Common myeloid progenitor, CD34-positive (primary cell): ENCODE measurements at regions not wholly inside any gene's neighbourhood (a gene's known extent, or its start where the extent isn't known, plus 50 kb on each side); places are given as distances from the start of the nearest gene placed in this dataset.

Experiments
- CTCF ChIA-PET: fragments of 350-600 bp; sonication (Branson Sonifier 250); formaldehyde crosslinking; loops from one replicate; lab custom pipeline; 2021; ENCODE audit warnings: antibody characterized with exemption; lab: Charles Lee
- POLR2A ChIA-PET: fragments of 350-600 bp; sonication (Branson Sonifier 250); formaldehyde crosslinking; loops from one replicate; lab custom pipeline; 2021; ENCODE audit warnings: antibody characterized with exemption; lab: Charles Lee
- DNase-seq, 3 donors: peaks; one replicate each; pipeline versions ENCODE4 v3.0.0 to v3.0.0-alpha.2; 2013
- H3K27ac ChIP-seq, 2 experiments: 1 replicate in 1 of 2; 2 replicates in 1 of 2; pipeline ENCODE4 v1.7.0; 2013; ENCODE audit warnings: inconsistent platforms in 2 of 2, low read length in 2 of 2, mild to moderate bottlenecking in 2 of 2, low read depth in 1 of 2, moderate library complexity in 1 of 2; ENCODE audit not compliant: severe bottlenecking in 2 of 2, insufficient read depth in 1 of 2, poor library complexity in 1 of 2
- H3K27me3 ChIP-seq, 5 experiments: replicated peaks in 2 of 5; 1 replicate in 3 of 5; 2 replicates in 2 of 5; pipeline versions ENCODE4 v1.6.1 to v1.7.0; 2013; ENCODE audit warnings: low read length in 4 of 5, mild to moderate bottlenecking in 2 of 5, moderate library complexity in 2 of 5, inconsistent platforms in 1 of 5; ENCODE audit not compliant: insufficient read depth in 5 of 5, control insufficient read depth in 4 of 5
- H3K36me3 ChIP-seq, 4 experiments: 1 replicate in 2 of 4; 2 replicates in 2 of 4; pipeline versions ENCODE4 v1.6.1 to v1.7.0; 2013; ENCODE audit warnings: low read length in 3 of 4, control low read depth in 1 of 4, mild to moderate bottlenecking in 1 of 4; ENCODE audit not compliant: control insufficient read depth in 4 of 4, insufficient read depth in 4 of 4
- H3K4me1 ChIP-seq, 4 experiments: 1 replicate in 3 of 4; 2 replicates in 1 of 4; pipeline versions ENCODE4 v1.6.1 to v1.7.1; 2013; ENCODE audit warnings: low read length in 3 of 4, mild to moderate bottlenecking in 3 of 4, control low read depth in 1 of 4, inconsistent platforms in 1 of 4, moderate library complexity in 1 of 4; ENCODE audit not compliant: control insufficient read depth in 4 of 4, insufficient read depth in 4 of 4; ENCODE audit errors: control extremely low read depth in 1 of 4
- H3K4me3 ChIP-seq, 7 experiments: 1 replicate in 4 of 7; 2 replicates in 3 of 7; pipeline versions ENCODE4 v1.5.1 to v1.7.0; 2013; ENCODE audit warnings: mild to moderate bottlenecking in 7 of 7, low read length in 6 of 7, moderate library complexity in 6 of 7, inconsistent platforms in 2 of 7, low read depth in 2 of 7, control low read depth in 1 of 7; ENCODE audit not compliant: insufficient read depth in 4 of 7, control insufficient read depth in 1 of 7; ENCODE audit errors: extremely low read depth in 1 of 7
- H3K9me3 ChIP-seq, 5 experiments: 1 replicate in 4 of 5; 2 replicates in 1 of 5; pipeline versions ENCODE4 v1.6.1 to v1.7.1; 2013; ENCODE audit warnings: low read length in 4 of 5, mild to moderate bottlenecking in 2 of 5, inconsistent platforms in 1 of 5, low read depth in 1 of 5, moderate library complexity in 1 of 5; ENCODE audit not compliant: control insufficient read depth in 4 of 5, insufficient read depth in 2 of 5; ENCODE audit errors: control extremely low read depth in 1 of 5
- WGBS: methylation state at CpG from one replicate; pipeline ENCODE4 v1.1.5; 2013; ENCODE audit not compliant: insufficient coverage; 5-methylcytosine and 5-hydroxymethylcytosine counted together

GRCh38 chr6:99185525-99185924, 163.9 kb downstream of the FAXC start:
- no peaks in the 10 kb centered on the region for H3K4me1 ChIP-seq
- no peak for DNase-seq
- H3K27ac ChIP-seq: no peak overlapping the region
- H3K4me3 ChIP-seq: no peak overlapping the region
- ChIA-PET CTCF (no interaction called here), POLR2A (no interaction called here)
- H3K36me3 ChIP-seq: no peaks in the 10 kb centered on the region
- no peaks in the 10 kb centered on the region for H3K27me3 ChIP-seq
- H3K9me3 ChIP-seq: peaks cover 0 to 5% (median 2%) of the 10 kb centered on the region in 5 experiments
- WGBS: 98% methylated on average over 5 of the region's 5 CpGs

- ChIA-PET POLR2A (no interaction called here), CTCF (no interaction called here)
- no peak for DNase-seq
- H3K36me3 ChIP-seq: no peaks in the 10 kb centered on the region
- H3K9me3 ChIP-seq: peaks cover 0 to 7% (median 3%) of the 10 kb centered on the region in 5 experiments
- H3K27ac ChIP-seq: no peak overlapping the region
- H3K27me3 ChIP-seq: no peaks in the 10 kb centered on the region
- WGBS: 20% methylated on average over 1 of the region's 2 CpGs
- H3K4me1 ChIP-seq: no peaks in the 10 kb centered on the region
- no peak overlapping the region for H3K4me3 ChIP-seq
Measured at GRCh38 chr6:99184696-99185095, 164.8 kb downstream of the FAXC start.

GRCh38 chr6:99183066-99183465, 166.4 kb downstream of the FAXC start:
- no peak for DNase-seq
- no CpG with 5 or more reads among the region's 1 CpG for WGBS
- CTCF ChIA-PET: no interaction called here
- POLR2A ChIA-PET: no interaction called here
- H3K27ac ChIP-seq: no peak overlapping the region
- no peaks in the 10 kb centered on the region for H3K27me3 ChIP-seq
- no peaks in the 10 kb centered on the region for H3K4me1 ChIP-seq
- peaks cover 0 to 7% (median 5%) of the 10 kb centered on the region in 5 experiments for H3K9me3 ChIP-seq
- H3K4me3 ChIP-seq: no peak overlapping the region
- no peaks in the 10 kb centered on the region for H3K36me3 ChIP-seq

- Histone ChIP-seq H3K27me3 (no peaks in the 10 kb centered on the region), H3K27ac (no peak overlapping the region), H3K4me3 (no peak overlapping the region), H3K9me3 (peaks cover 0 to 7% (median 5%) of the 10 kb centered on the region in 5 experiments), H3K36me3 (no peaks in the 10 kb centered on the region), H3K4me1 (no peaks in the 10 kb centered on the region)
- no peak for DNase-seq
- no CpG with 5 or more reads among the region's 1 CpG for WGBS
- POLR2A ChIA-PET: no interaction called here
- CTCF ChIA-PET: no interaction called here
Measured at GRCh38 chr6:99181174-99181573, 168.3 kb downstream of the FAXC start.

- Histone ChIP-seq H3K4me3 (no peak overlapping the region), H3K9me3 (peaks cover 0 to 7% (median 5%) of the 10 kb centered on the region in 5 experiments), H3K27me3 (peaks cover 0 to 2% (median 0%) of the 10 kb centered on the region in 5 experiments), H3K4me1 (no peaks in the 10 kb centered on the region), H3K36me3 (no peaks in the 10 kb centered on the region), H3K27ac (no peak overlapping the region)
- no CpG with 5 or more reads among the region's 2 CpGs for WGBS
- ChIA-PET CTCF (no interaction called here), POLR2A (no interaction called here)
- DNase-seq: no peak
Measured at GRCh38 chr6:99178168-99178567, 171.3 kb downstream of the FAXC start.

- POLR2A ChIA-PET: no interaction called here
- peaks cover 0 to 7% (median 5%) of the 10 kb centered on the region in 5 experiments for H3K9me3 ChIP-seq
Measured at GRCh38 chr6:99177736-99178135, 171.7 kb downstream of the FAXC start.

GRCh38 chr6:99165838-99166237, 183.6 kb downstream of the FAXC start:
- CTCF ChIA-PET: no interaction called here
- H3K27ac ChIP-seq: no peak overlapping the region
- POLR2A ChIA-PET: no interaction called here
- H3K27me3 ChIP-seq: no peaks in the 10 kb centered on the region
- DNase-seq: no peak
- no peaks in the 10 kb centered on the region for H3K36me3 ChIP-seq
- H3K4me3 ChIP-seq: no peak overlapping the region
- H3K9me3 ChIP-seq: no peaks in the 10 kb centered on the region
- H3K4me1 ChIP-seq: no peaks in the 10 kb centered on the region

More at GRCh38 chr6:99177736-99178135, 171.7 kb downstream of the FAXC start:
- CTCF ChIA-PET: no interaction called here
- Histone ChIP-seq H3K27me3 (peaks cover 0 to 2% (median 0%) of the 10 kb centered on the region in 5 experiments), H3K27ac (no peak overlapping the region), H3K4me1 (no peaks in the 10 kb centered on the region), H3K4me3 (no peak overlapping the region), H3K36me3 (no peaks in the 10 kb centered on the region)
- WGBS: no CpG with 5 or more reads among the region's 2 CpGs
- no peak for DNase-seq
